Parathyroid adenoma (tissue), 2 donors: ENCODE measurements at regions not wholly inside any gene's neighbourhood (a gene's known extent, or its start where the extent isn't known, plus 50 kb on each side); places are given as distances from the start of the nearest gene placed in this dataset.
"Not testable (repeated sequence)": the region's sequence is repeated elsewhere in the genome, so short reads cannot be mapped to it uniquely, and the experiment has no call there.

Experiments
- H2AFZ ChIP-seq: fragments of 300-600 bp; sonication (generic); one replicate; pipeline ENCODE4 v1.7.0; 2017; ENCODE audit warnings: antibody characterized with exemption, mild to moderate bottlenecking
- H3K27ac ChIP-seq: fragments of 300-600 bp; sonication (generic); one replicate; pipeline ENCODE4 v1.7.0; 2017
- H3K27me3 ChIP-seq: fragments of 300-600 bp; sonication (generic); one replicate; pipeline ENCODE4 v1.7.0; 2017; ENCODE audit warnings: low read length; ENCODE audit not compliant: control insufficient read depth, insufficient read depth
- H3K36me3 ChIP-seq: fragments of 300-600 bp; sonication (generic); one replicate; pipeline ENCODE4 v1.7.0; 2017; ENCODE audit warnings: low read length; ENCODE audit not compliant: control insufficient read depth, insufficient read depth
- H3K4me1 ChIP-seq: fragments of 300-600 bp; sonication (generic); one replicate; pipeline ENCODE4 v1.7.0; 2017; ENCODE audit warnings: control low read depth
- H3K4me2 ChIP-seq: fragments of 300-600 bp; sonication (generic); one replicate; pipeline ENCODE4 v1.7.0; 2017; ENCODE audit warnings: low read length
- H3K4me3 ChIP-seq: fragments of 300-600 bp; sonication (generic); one replicate; pipeline ENCODE4 v1.7.0; 2017; ENCODE audit warnings: low read depth, low read length
- H3K79me2 ChIP-seq: fragments of 300-600 bp; sonication (generic); one replicate; pipeline ENCODE4 v1.7.0; 2017; ENCODE audit warnings: control low read depth
- H3K9ac ChIP-seq: fragments of 300-600 bp; sonication (generic); one replicate; pipeline ENCODE4 v1.7.0; 2017; ENCODE audit warnings: mild to moderate bottlenecking
- H3K9me3 ChIP-seq: fragments of 300-600 bp; sonication (generic); one replicate; pipeline ENCODE4 v1.7.0; 2017; ENCODE audit warnings: low read length; ENCODE audit not compliant: control insufficient read depth
- TF ChIP-seq, protein P1 (sequence below): fragments of 300-600 bp; sonication (generic); IDR thresholded peaks from one replicate; pipeline ENCODE4 v1.7.0; 2017; ENCODE audit warnings: antibody characterized with exemption, mild to moderate bottlenecking
- donor health status: primary hyperparathyroidism.

DNA sequence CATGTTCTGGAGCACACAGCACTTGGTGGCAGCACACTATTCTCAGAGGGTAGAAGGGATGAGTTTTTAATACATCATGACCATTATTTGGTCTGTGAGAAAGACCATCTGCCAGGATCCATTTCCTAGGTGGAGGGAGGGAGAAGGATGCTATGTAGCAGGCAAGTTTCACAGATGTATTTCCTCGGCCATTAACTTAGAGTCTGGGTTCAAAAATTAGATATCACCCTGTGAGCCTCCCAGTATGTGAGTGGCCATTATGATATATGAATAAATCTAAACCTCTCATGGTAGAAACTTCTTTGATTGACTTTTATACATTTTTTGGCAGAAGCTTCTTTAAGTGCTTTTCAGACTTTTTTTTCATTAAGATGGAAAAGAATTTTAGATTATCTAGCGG, 133.9 kb downstream of the SREK1 start:
- H3K27ac ChIP-seq: no peak overlapping the region
- H3K9ac ChIP-seq: no peak overlapping the region
- no peaks in the 10 kb centered on the region for H3K27me3 ChIP-seq
- H3K9me3 ChIP-seq: no peaks in the 10 kb centered on the region
- no peak overlapping the region for H3K4me2 ChIP-seq
- H3K4me3 ChIP-seq: no peak overlapping the region
- H3K4me1 ChIP-seq: no peaks in the 10 kb centered on the region
- H3K36me3 ChIP-seq: no peaks in the 10 kb centered on the region
- H3K79me2 ChIP-seq: no peaks in the 10 kb centered on the region
- H2AFZ ChIP-seq: no peak overlapping the region
- TF ChIP-seq, protein P1, sequence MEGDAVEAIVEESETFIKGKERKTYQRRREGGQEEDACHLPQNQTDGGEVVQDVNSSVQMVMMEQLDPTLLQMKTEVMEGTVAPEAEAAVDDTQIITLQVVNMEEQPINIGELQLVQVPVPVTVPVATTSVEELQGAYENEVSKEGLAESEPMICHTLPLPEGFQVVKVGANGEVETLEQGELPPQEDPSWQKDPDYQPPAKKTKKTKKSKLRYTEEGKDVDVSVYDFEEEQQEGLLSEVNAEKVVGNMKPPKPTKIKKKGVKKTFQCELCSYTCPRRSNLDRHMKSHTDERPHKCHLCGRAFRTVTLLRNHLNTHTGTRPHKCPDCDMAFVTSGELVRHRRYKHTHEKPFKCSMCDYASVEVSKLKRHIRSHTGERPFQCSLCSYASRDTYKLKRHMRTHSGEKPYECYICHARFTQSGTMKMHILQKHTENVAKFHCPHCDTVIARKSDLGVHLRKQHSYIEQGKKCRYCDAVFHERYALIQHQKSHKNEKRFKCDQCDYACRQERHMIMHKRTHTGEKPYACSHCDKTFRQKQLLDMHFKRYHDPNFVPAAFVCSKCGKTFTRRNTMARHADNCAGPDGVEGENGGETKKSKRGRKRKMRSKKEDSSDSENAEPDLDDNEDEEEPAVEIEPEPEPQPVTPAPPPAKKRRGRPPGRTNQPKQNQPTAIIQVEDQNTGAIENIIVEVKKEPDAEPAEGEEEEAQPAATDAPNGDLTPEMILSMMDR: no peak

DNA sequence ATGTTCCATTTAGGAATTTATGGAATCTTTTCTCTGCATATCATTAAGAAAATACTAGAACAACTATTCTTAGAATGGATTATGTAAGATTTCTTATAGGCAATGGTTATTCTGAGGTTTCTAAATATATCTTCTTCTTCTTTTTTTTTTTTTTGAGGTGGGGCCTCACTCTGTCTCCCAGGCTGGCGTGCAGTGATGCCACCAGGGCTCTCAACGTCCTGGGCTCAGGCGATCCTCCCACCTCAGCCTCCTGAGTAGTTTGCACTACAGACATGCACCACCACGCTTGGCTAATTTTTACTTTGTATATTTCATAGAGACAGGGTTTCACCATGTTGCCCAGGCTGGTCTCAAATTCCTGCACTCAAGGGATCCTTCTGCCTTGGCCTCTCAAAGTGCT, 137.2 kb downstream of the SREK1 start:
- TF ChIP-seq, protein P1: no peak
- Histone ChIP-seq H2AFZ (no peak overlapping the region), H3K9ac (no peak overlapping the region), H3K27me3 (no peaks in the 10 kb centered on the region), H3K4me1 (no peaks in the 10 kb centered on the region), H3K4me3 (no peak overlapping the region), H3K36me3 (no peaks in the 10 kb centered on the region), H3K27ac (no peak overlapping the region), H3K4me2 (no peak overlapping the region), H3K79me2 (no peaks in the 10 kb centered on the region), H3K9me3 (no peaks in the 10 kb centered on the region)

DNA sequence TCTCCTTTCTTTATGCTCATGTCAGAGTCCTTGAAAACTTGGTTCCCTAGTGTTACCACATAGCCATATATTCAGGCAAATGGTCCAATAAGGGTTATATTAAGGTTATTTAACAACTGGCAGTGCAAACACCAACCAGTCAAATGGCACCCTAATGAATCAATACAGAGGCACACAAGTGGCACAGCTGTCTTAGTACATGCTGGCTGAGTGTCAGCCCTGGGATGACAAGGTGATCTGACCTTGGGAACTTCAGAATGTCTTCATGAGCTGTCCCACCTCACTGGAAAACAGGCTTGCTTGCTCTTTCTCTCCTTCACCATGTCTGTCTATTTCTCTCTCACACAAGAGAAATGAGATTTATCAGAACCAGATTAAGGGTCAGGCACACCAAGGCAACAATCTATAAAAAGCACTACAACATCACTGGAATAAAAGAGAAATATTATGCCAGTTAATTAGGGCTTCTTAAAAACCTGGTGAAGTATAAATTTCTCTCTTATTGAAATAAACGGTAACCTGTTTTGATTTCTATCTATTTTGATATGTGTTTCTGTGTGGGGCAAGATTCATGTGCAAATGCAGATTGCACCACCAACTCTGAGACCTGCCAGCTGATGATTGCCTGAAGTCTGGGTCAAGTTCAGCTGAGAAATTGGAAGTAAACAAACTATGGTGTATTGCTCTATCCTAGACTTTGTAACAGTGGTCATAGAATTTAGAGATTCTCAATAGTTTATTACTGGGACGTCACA, 140.7 kb downstream of the SREK1 start:
- H3K36me3 ChIP-seq: no peaks in the 10 kb centered on the region
- TF ChIP-seq, protein P1: no peak
- H3K9ac ChIP-seq: no peak overlapping the region
- no peaks in the 10 kb centered on the region for H3K9me3 ChIP-seq
- H3K4me3 ChIP-seq: no peak overlapping the region
- H3K27ac ChIP-seq: no peak overlapping the region
- H2AFZ ChIP-seq: no peak overlapping the region
- no peaks in the 10 kb centered on the region for H3K27me3 ChIP-seq
- H3K79me2 ChIP-seq: no peaks in the 10 kb centered on the region
- H3K4me2 ChIP-seq: no peak overlapping the region
- H3K4me1 ChIP-seq: no peaks in the 10 kb centered on the region

DNA sequence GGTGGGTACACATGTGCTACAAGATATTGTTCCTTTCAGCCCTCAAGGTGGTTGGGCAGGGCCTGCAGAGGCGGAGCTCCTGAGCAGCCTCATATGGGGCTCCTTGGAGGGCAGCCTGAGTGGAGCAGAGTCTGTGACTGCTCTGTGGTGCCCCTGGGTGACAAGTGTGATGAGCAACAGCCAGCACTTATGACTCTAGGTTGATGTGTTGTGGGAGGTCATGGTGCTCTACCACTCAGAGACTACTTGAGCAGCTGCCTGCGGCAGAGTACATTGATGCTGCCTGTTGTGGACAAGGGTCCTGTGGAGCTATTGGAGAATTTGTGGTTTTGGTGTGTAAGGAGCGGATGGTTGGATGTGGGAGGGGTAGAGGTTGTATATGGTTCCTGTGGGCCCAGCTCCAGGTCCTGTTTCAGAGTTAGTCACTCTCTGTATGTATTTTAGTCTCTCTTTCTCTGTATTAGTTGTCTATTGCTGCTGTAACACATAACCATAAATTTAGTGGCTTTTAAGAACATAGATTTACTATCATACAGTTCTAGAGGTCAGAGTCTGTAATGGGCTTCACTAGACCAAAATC, 141.3 kb downstream of the SREK1 start:
- Histone ChIP-seq H3K9me3 (no peaks in the 10 kb centered on the region), H3K36me3 (no peaks in the 10 kb centered on the region), H3K4me1 (no peaks in the 10 kb centered on the region), H3K27ac (no peak overlapping the region), H3K27me3 (no peaks in the 10 kb centered on the region), H3K4me3 (no peak overlapping the region), H3K79me2 (no peaks in the 10 kb centered on the region), H3K9ac (no peak overlapping the region), H3K4me2 (no peak overlapping the region), H2AFZ (no peak overlapping the region)
- TF ChIP-seq, protein P1: no peak

DNA sequence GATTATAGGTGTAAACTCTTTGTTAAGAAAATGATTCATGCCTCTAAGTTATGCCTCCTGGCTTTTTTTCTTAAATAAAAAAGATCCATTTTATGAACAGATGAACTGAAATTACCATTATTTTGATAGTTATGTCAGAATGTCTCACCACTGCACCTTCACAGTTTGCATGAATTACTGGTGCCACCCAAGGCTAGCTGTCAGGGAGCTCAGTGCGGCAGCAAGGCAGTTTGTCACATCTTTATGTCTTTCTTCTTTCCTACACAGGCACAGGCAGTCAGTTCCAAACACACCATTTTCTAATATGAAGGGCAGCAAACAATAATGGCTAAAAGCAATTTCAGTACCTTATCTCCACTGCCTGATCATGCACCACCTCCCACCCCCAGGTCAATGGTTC, 147.7 kb downstream of the SREK1 start:
- Histone ChIP-seq H3K36me3 (no peaks in the 10 kb centered on the region), H3K4me1 (no peaks in the 10 kb centered on the region), H3K4me3 (no peak overlapping the region), H3K9ac (no peak overlapping the region), H3K4me2 (no peak overlapping the region), H3K9me3 (no peaks in the 10 kb centered on the region), H3K27me3 (no peaks in the 10 kb centered on the region), H2AFZ (no peak overlapping the region), H3K27ac (no peak overlapping the region), H3K79me2 (no peaks in the 10 kb centered on the region)
- TF ChIP-seq, protein P1: no peak

DNA sequence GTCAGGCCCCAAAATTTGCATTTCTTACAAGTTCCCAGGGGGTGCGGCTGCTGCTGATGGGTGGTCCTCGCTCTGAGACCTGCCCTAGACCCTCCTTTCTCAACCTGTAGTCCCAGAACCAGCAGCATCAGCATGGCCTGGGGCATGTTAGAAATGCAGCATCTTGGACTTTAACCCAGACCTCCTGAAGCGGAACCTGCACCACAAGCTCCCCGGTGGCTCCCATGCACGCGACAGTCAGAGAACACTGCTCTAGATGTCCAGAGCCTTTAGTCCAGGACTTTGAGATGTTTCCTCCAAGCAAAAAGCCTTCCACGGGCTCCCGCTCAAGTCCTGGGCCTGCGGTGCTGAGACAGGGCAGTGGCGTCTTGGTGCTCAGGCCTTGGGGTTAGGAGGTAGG, 149.8 kb downstream of the SREK1 start:
- not testable (repeated sequence) for H3K9me3 ChIP-seq, H3K36me3 ChIP-seq, H3K27ac ChIP-seq, H2AFZ ChIP-seq, H3K27me3 ChIP-seq, H3K4me3 ChIP-seq, H3K4me1 ChIP-seq, H3K4me2 ChIP-seq, H3K79me2 ChIP-seq, H3K9ac ChIP-seq
